ENCODE measurements at regions not wholly inside any gene's neighbourhood (a gene's known extent, or its start where the extent isn't known, plus 50 kb on each side); places are given as distances from the start of the nearest gene placed in this dataset.

DNA sequence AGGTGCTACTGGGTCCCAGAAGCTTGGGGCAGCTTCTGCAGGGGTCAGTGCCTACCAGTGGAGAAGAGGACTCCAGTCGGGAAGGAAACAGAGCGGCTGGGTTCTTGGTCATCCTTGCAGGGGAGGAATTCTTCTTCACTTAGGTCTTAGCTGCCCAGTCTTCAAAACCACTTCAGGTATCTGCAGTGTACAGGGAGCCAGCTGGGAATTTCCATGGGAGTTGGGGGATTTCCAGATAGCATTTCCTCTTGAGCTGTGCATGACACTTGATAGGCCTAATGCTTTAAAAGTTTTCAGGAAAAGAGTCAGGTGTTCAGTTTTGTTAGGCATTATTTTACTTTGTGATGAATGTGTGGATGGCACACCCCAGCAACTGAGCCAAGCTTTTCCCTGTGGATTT is 58.1 kb upstream of the ENPP6 start:
- TF ChIP-seq, protein P1, sequence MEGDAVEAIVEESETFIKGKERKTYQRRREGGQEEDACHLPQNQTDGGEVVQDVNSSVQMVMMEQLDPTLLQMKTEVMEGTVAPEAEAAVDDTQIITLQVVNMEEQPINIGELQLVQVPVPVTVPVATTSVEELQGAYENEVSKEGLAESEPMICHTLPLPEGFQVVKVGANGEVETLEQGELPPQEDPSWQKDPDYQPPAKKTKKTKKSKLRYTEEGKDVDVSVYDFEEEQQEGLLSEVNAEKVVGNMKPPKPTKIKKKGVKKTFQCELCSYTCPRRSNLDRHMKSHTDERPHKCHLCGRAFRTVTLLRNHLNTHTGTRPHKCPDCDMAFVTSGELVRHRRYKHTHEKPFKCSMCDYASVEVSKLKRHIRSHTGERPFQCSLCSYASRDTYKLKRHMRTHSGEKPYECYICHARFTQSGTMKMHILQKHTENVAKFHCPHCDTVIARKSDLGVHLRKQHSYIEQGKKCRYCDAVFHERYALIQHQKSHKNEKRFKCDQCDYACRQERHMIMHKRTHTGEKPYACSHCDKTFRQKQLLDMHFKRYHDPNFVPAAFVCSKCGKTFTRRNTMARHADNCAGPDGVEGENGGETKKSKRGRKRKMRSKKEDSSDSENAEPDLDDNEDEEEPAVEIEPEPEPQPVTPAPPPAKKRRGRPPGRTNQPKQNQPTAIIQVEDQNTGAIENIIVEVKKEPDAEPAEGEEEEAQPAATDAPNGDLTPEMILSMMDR (IDR thresholded peaks at IDR 0.05; ENCODE audit: low read depth, low read length): no peak
- TF ChIP-seq EZH2phosphoT487 (IDR thresholded peaks at IDR 0.05; ENCODE audit: low read depth): no peak
